Activated effector memory CD4-positive, alpha-beta T cell treated with anti-CD3 and anti-CD28 coated beads, Interleukin-2, amount 50 U/mL, for 16 hours (primary cell): ENCODE measurements at regions not wholly inside any gene's neighbourhood (a gene's known extent, or its start where the extent isn't known, plus 50 kb on each side); places are given as distances from the start of the nearest gene placed in this dataset.

Experiments
- DNase-seq: peaks from one replicate; pipeline ENCODE4 v3.0.0-alpha.2; 2020

GRCh38 chr13:78201411-78201810 is 282.8 kb upstream of the EDNRB start:
- DNase-seq: no peak

GRCh38 chr13:78198821-78199220 is 280.2 kb upstream of the EDNRB start:
- DNase-seq: no peak

GRCh38 chr13:78198419-78198818 is 279.8 kb upstream of the EDNRB start:
- DNase-seq: no peak

DNA sequence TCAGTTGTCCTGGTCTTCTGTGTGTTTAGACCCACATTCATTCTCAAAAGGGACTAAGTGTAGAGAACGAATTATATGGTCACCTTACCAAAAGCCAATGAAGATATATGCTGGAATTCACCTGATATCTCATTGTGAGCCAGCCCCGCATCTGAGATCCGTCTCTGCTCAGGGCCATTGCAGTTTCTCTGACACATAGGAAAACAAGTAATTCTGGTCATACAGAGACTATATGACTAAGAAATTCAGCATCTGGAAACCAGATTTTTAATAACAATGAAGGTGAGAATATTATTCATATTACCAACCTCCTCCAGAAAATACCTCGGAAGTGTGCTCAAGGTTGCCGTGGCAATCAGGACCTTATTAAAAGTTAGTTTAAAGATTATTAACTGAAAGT is 278.6 kb upstream of the EDNRB start:
- no peak for DNase-seq

GRCh38 chr13:78194904-78195639 is 276.4 kb upstream of the EDNRB start:
- DNase-seq: no peak

- DNase-seq: no peak
Measured at GRCh38 chr13:78193846-78194245, 275.2 kb upstream of the EDNRB start.

DNA sequence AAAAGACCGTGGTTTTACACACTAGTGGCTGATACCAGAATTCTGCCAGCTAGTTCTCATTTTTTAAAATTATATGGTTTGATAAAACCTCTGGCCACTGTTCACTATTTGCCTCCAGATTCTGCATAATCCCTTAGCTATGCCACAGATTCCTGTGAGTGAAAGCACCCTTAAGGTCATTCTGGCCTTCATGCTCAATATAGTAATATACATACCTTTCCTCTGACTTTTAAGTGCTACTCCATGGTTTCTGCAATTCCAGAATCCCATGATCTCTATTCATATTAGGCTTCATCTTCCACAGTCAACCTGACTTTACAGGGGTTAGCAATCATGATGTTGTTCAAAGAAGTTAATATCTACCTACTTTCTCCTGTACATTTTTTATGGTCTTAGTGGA is 274.1 kb upstream of the EDNRB start:
- no peak for DNase-seq

DNA sequence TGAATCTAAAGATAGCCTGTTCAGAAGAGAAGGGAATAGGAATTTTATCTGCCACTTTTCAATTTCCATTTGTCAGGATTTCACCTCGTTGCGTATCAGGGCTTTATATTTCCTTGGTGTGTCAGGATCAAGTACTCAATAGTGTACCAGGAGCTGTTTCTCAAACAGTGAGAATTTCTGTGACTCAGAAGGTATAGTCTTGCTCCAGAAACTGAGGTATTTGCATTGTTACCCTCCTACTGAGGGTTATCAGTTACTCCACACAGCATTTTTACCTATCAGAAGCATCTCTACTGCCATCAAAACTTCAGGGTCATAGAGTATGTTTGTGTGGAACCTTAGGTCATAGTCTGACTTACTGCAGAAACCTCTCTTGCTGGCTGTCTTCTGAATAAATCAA is 271.7 kb upstream of the EDNRB start:
- no peak for DNase-seq

DNA sequence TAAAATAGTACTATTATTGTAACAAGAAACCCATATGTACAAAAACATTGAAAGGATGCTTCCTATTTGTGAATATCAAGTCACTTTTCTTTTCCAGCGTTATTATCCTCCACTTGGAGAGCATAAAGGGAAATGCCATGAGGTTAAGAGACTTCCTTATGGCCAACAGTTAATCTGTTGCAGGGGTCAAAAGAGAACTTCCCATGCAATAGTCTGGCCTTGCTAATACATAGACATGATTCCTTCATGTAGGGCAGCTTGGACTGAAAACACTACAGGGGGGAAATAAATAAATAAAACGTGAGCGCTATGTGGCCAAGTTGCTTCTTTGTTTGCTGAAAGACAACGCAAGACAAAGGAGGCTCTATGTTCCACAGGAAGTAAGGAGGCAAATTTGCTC is 269.1 kb upstream of the EDNRB start:
- DNase-seq: no peak

GRCh38 chr13:78185700-78186099 is 267.1 kb upstream of the EDNRB start:
- DNase-seq: no peak

GRCh38 chr13:78183732-78184131 is 265.1 kb upstream of the EDNRB start:
- DNase-seq: no peak

DNA sequence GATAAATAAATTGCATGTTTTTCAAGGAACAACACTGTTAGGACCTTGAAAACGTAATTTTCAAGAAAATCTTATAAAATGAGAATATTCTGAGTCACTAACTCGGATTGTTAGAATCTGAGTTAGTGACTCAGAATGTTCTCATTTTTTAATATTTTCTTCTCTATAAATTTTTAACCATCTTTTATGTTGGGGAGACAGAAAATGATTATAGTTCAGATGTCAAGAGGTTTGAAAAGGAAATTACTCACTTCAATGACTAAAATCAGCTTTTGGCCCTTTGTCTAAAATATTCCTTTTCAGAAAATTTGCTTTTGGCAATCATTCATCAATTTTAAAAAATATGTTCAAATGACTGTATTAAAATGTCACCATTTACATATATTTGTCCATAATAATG is 264.2 kb upstream of the EDNRB start:
- DNase-seq: no peak

DNA sequence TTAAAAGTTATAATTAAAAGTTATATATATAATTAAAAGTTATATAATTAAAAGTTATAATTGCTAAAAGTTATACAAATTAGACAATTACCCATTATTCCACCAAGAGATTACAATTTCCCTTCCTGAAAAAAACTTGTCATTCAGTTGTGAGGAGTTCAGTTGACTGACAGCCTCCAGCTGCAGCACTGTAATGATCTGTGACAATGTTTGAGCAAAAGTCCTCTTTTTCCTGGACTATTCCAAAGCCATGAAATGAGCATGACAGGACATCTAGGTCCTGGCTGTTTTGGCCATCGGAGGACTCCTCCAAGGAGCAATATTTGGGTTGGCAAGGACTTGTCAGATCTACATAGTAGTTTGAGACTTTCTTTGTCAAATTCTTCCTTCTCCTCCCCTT is 258.7 kb upstream of the EDNRB start:
- DNase-seq: no peak

- DNase-seq: no peak
Measured at GRCh38 chr13:78176880-78177279, 258.2 kb upstream of the EDNRB start.

DNA sequence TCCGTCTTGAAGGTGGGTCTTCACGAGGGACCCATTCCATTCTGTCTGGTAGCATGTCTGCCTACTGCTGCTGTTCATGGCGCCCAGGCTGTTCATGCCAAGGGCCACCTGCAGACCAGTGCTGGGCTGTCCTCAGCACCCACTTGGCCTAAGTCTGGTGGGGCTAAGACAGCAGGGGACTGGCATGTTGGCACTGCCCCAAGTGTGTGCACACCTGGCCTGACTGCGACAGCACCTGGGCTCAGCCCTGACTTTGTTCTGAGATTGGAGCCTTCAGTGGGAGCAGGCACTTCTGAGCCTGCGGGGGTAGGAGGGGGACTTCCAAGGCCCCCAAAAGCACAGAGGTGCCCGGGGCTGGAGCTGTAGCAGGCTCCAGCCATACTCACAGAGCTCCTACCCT is 250.8 kb upstream of the EDNRB start:
- no peak for DNase-seq

GRCh38 chr13:78168981-78169380 is 250.3 kb upstream of the EDNRB start:
- DNase-seq: no peak

- no peak for DNase-seq
Measured at GRCh38 chr13:78161266-78161665, 242.6 kb upstream of the EDNRB start.

DNA sequence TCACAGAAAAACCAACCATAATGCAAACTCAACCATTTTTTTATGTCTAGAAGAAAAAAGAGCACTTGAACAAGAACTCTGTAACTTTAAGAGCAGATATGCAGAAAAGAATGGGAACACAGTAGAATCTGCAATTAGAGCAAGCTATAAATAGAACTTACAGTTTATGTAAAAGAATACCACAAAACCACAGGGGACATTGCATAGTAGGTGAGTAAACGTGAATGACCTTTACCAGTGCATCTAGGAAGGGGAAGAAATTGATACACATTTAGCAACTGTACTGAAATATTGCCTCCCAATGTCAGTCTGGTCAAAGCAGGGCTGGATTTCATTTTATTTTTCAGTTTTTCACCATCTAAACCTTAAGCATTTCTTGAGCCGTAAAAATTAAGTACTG is 242.2 kb upstream of the EDNRB start:
- DNase-seq: no peak

DNA sequence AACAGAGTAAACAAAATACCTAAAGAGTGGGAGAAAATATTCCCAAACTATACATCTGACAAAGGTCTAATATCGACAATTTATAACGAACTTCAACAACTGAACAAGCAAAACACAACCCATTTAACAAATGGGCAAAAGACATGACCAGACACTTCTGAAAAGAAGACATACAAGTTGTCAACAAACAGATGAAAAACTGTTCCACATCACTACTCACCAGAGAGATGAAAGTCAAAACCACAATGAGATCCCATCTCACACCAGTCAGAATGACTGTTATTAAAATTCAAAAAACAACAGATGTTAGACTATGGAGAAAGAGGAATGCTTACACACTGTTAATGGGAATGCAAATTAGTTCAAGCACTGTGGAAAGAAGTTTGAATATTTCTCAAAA is 233.8 kb upstream of the EDNRB start:
- no peak for DNase-seq

DNA sequence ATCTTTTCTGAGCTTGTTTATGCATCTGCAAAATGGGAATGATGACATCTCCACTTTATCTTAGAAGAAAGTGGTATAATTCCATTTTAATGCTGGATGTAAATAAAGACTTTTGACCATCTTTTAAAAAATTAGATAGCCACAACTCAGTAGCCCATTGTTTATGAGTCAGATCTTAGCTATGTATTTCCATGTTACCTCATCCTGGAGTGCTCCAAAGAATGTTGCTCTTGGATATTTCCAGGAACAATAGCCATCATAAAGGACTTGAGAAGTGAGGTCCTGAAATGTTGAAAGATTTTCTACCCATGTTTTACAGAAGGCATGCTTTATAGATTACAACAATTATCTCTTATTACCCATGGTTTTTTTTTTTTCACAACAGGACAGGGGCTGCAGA is 229.3 kb upstream of the EDNRB start:
- no peak for DNase-seq

GRCh38 chr13:78145276-78145675 is 226.6 kb upstream of the EDNRB start:
- no peak for DNase-seq

- DNase-seq: no peak
Measured at GRCh38 chr13:78139765-78140164, 221.1 kb upstream of the EDNRB start.

DNA sequence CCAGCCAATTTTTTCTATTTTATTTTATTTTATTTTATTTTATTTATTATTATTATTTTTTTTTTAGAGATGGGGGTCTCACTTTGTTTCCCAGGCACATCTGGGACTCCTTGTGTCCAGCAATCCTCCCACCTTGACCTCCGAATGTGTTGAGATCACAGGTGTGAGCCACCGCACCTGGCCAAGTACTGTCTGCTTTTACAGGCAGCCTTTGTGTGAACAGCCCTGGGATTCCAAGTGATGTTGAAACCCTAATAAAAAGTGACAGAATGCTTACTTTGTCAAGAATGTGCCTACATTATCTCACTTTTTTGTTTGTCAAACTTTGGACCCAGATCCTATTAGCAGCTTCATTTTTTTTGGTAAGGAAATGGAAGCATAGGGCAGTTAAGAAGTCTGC is 220.1 kb upstream of the EDNRB start:
- no peak for DNase-seq

DNA sequence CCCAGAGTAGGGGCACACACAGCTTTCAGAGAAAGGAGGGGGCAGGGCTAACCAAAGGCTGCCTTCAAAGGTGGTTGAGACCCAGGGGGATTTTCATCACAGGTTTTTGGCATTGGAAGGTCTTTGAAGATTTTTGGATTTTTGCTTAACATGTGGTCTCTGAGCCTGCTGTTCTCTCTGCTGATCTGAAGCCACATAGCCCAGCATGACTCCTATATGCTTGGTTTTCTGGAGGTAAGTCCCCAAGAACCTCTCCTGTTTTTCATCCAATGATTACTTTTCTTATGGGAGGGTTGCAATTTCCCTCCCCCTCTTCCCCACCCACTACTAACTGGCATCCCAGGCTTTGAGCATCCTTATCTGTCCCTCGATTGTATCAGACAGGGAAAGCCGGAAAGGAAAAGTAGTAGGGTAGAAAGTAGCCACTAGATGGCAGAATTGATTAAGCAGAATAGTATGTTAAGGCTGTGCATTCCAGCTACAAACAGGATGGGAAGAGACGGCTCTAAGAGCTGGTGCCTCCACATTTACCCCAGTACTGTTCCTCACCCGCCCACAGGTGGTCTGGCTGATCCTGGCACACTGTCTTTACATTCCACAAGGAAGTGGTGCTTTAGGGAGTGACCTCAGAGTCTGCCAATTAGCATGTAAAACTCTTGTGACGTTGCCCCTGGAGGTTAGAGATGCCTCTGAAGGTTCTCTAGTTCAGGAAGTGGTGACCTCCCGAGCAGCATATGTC is 218.9 kb upstream of the EDNRB start:
- DNase-seq: no peak

GRCh38 chr13:78136966-78137365 is 218.3 kb upstream of the EDNRB start:
- no peak for DNase-seq
